Activated gamma-delta T cell treated with anti-CD3 and anti-CD28 coated beads, Interleukin-2, amount 50 U/mL, for 16 hours (primary cell): ENCODE measurements at regions not wholly inside any gene's neighbourhood (a gene's known extent, or its start where the extent isn't known, plus 50 kb on each side); places are given as distances from the start of the nearest gene placed in this dataset.

ENCODE experiments used
- DNase-seq: peaks from one replicate; pipeline ENCODE4 v3.0.0-alpha.2; 2020; ENCODE audit warnings: low read depth

- no peak for DNase-seq
Measured at GRCh38 chr11:45554230-45554967, 111.0 kb downstream of the CHST1 start.

DNA sequence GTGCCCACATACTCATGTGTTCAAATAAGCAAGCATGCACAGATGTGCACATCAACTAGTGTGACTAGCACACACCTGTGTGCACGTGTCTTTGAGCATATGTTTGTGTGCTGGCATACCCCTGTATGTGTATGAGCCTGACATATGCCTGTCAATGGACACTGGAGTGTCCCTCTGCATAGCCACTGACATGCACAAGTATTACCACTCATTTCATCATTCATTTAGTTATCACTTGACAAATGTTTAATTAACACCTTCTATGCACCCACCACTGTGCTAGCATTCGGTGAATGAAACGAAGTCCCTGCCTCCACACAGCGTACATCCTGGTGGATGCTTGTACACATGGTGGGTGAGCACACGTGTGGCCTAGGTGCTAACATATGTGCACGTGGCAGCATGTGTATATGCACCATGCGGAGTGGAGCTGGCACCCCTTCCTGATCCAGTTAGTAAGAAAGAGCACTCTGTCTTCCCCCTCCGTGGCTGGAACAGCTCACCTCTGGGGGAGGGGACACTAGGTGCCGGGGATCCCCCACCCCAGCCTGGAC is 112.0 kb downstream of the CHST1 start:
- no peak for DNase-seq

- no peak for DNase-seq
Measured at GRCh38 chr11:45551191-45551713, 114.2 kb downstream of the CHST1 start.

DNA sequence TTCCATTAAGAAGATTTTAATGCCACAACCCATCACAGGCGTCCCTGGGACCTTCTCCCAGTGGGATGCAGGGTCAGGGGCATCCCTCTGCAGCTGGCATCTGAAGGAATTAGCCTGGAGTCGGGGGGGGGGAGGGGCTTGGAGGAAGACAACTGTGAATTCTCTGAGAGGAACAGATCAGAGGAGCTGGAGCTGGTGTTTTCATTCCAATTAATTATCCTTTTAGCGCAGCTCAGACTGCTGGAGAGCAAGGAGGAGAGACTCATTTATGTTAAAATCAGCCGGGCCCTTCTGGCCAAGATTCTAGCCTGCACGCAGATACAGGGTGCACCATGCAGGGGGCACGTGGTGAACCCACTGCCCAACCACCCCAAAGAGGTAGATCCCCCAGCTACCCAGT is 116.2 kb downstream of the CHST1 start:
- DNase-seq: no peak

DNA sequence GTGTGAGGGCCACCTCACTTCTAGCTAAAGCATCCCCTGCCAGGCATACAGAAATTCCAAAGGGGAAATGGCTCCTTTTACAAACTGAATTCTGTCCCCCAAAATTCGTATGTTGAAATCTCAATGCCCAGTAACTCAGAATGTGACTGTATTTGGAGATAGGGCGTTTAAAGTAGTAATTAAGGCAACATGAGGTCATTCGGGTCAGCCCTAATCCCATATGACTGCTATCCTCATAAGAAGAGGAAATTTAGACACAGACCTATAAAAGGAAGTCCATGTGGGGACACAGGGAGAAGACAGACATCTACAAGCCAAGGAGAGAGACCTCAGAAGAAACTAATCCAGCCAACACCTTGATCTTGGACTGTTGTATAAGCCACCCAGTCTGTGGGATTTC is 119.1 kb downstream of the CHST1 start:
- DNase-seq: no peak

GRCh38 chr11:45544826-45545225 is 120.6 kb downstream of the CHST1 start:
- DNase-seq: no peak

GRCh38 chr11:45543808-45544422 is 121.5 kb downstream of the CHST1 start:
- DNase-seq: no peak

GRCh38 chr11:45543081-45543480 is 122.3 kb downstream of the CHST1 start:
- no peak for DNase-seq

- no peak for DNase-seq
Measured at GRCh38 chr11:45541693-45542434, 123.6 kb downstream of the CHST1 start.

DNA sequence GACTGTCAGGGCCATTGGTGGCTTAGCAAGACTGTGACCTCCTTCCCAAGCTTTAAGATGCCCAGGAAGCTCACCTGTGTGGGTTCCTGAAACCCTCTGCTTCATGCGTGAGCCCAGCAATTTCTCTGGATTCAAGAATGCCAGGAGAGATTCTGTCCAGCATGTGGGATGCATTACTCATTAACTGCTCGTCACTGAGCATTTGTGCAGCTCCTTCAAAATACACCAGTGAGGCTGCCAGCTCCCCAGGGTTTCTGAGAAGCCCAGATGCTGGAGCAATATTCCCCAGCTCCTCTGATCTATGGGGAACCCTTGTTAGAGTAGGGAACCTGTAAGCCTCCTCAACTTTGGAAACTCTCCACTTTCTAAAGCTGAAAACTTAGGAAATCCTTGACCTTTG is 126.5 kb downstream of the CHST1 start:
- DNase-seq: no peak

DNA sequence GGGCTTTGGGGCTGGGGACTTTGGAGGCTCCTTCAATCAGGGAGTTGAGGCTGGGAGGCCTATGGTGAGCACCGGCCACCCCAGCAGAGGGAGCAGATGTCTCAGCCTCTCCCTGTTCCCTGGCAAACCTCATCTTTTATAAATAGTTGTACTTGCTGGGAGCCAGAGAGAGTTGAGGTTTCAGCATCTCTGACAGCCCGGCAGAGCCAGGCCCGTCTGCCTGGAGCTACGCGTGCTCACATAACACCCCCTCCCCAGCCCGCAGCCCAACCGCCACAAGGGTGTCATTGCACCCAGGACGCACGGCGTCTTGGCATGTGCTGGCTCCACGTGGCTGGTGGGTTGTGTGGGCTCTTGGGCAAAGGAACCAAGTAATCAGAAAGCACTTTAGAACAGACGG is 127.1 kb downstream of the CHST1 start:
- no peak for DNase-seq

GRCh38 chr11:45537614-45538013 is 127.8 kb downstream of the CHST1 start:
- no peak for DNase-seq

DNA sequence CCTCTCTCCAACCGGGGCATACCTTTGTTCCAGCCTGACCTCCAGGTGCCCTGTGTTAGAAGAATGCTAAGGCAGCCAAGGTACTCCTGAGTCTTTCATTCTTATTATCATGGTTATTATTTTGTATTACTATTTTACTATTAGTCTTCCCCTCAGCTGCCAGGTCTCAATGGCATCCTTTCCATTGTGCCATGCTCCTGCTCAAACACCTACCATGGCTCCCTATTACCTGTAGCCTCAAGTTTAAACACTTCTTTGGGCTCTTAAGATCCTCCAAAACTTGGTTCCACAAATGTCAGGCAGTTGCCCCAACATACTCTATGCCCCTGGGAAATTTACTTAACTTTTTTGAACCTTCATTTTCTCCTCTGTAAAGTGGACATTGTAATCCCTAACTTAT is 130.4 kb downstream of the CHST1 start:
- DNase-seq: no peak

- DNase-seq: no peak
Measured at GRCh38 chr11:45534132-45534531, 131.3 kb downstream of the CHST1 start.

GRCh38 chr11:45532546-45532945 is 132.9 kb downstream of the CHST1 start:
- no peak for DNase-seq

GRCh38 chr11:45530776-45531175 is 134.6 kb downstream of the CHST1 start:
- no peak for DNase-seq

GRCh38 chr11:45530111-45530510 is 135.3 kb downstream of the CHST1 start:
- DNase-seq: no peak

DNA sequence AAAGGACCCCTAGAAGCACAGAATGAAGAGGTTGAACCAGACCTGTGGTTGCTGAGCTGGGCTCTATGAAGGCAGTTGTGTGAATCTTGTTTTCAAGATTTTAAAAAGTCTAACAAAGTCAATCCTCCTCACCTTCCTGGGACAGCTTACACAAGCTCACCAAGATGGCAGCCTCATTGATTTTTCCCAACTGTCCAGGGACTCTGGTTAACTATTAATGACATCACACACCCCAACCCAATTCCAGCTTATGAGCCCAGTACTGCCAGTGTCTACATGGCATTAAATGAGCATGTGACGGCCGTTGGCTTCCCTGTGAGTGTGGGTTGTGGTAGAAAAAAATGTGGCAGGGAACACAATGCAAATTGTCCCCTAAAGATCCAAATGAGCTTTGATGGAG is 137.0 kb downstream of the CHST1 start:
- no peak for DNase-seq

GRCh38 chr11:45527898-45528297 is 137.5 kb downstream of the CHST1 start:
- DNase-seq: no peak

DNA sequence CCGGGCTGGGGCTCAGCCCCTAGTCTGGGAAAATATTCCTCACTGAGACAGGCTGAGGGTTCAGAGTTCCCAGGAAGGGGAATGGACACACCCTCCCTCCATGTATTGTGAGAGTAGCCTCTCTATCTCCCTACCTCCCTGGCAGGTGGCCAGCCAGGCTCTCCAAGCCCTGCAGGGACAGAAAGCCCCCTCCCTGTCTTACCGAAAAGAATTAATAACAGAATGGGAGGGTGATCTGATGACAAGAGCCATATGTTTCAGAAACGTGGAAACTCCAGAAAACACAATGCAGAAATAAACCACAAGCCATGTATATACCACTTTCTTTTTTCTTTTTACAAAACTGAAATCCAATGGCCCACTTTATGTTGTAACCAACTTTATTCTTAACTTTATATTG is 140.0 kb downstream of the CHST1 start:
- DNase-seq: no peak

DNA sequence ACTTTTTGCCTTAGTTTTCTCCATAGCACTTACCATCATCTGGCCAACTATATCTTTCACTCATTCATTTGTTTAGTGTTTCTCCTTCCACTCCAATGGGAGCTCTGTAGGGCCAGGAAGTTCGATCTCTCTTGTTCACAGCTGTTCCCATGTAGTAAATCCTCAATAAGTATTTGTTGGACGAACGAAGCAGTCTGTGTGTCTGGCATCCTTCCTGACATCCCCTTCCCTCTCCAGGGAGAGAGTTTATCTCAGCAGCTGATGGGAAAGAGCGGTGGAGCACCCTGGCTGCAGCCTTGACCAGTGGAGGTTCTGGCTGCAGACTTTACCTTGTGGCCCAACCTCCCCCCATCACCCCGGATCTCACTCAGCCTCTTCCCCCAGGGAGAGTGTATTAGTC is 141.7 kb downstream of the CHST1 start:
- no peak for DNase-seq

GRCh38 chr11:45518833-45519535 is 146.4 kb downstream of the CHST1 start:
- no peak for DNase-seq
